Mesenchymal stem cell (in vitro differentiated cells and primary cell): ENCODE measurements at regions not wholly inside any gene's neighbourhood (a gene's known extent, or its start where the extent isn't known, plus 50 kb on each side); places are given as distances from the start of the nearest gene placed in this dataset.

ENCODE experiments used
- DNase-seq: peaks from one replicate; pipeline ENCODE4 v3.0.0-alpha.2; 2013
- H2AFZ ChIP-seq: one replicate; pipeline ENCODE4 v1.6.1; 2013; ENCODE audit warnings: low read depth, mild to moderate bottlenecking, control low read depth, inconsistent platforms, low read length, moderate library complexity
- H2AK5ac ChIP-seq: 2 replicates; pipeline ENCODE4 v1.6.1; 2013; ENCODE audit warnings: low read length, moderate library complexity, mild to moderate bottlenecking, inconsistent platforms; ENCODE audit not compliant: severe bottlenecking
- H2BK120ac ChIP-seq: one replicate; pipeline ENCODE4 v1.6.1; 2013; ENCODE audit warnings: low read depth, mild to moderate bottlenecking, inconsistent platforms, low read length, moderate library complexity
- H2BK12ac ChIP-seq, 2 experiments: one replicate each; pipeline ENCODE4 v1.6.1; 2013; ENCODE audit warnings: inconsistent platforms in 2 of 2, low read length in 2 of 2, mild to moderate bottlenecking in 2 of 2, moderate library complexity in 2 of 2, control low read depth in 1 of 2
- H2BK15ac ChIP-seq: one replicate; pipeline ENCODE4 v1.6.1; 2013; ENCODE audit warnings: mild to moderate bottlenecking, low read depth, inconsistent platforms; ENCODE audit not compliant: poor library complexity, severe bottlenecking
- H2BK5ac ChIP-seq: 2 replicates; pipeline ENCODE4 v1.6.1; 2013; ENCODE audit warnings: low read depth, mild to moderate bottlenecking, low read length, control low read depth, inconsistent platforms; ENCODE audit not compliant: poor library complexity, severe bottlenecking
- H3K14ac ChIP-seq, 2 experiments: one replicate each; pipeline ENCODE4 v1.6.1; 2013; ENCODE audit warnings: inconsistent platforms in 2 of 2, low read length in 2 of 2, control low read depth in 1 of 2, mild to moderate bottlenecking in 1 of 2, moderate library complexity in 1 of 2
- H3K18ac ChIP-seq, 2 experiments: one replicate each; pipeline ENCODE4 v1.6.1; 2013; ENCODE audit warnings: inconsistent platforms in 2 of 2, low read length in 2 of 2, control low read depth in 1 of 2, low read depth in 1 of 2, mild to moderate bottlenecking in 1 of 2
- H3K23ac ChIP-seq, 2 experiments: one replicate each; pipeline ENCODE4 v1.6.1; 2013; ENCODE audit warnings: inconsistent platforms in 2 of 2, low read length in 2 of 2, mild to moderate bottlenecking in 2 of 2, moderate library complexity in 2 of 2, control low read depth in 1 of 2
- H3K27ac ChIP-seq: 2 replicates; pipeline ENCODE4 v1.5.1; 2013; ENCODE audit warnings: mild to moderate bottlenecking, moderate library complexity, low read length, control low read depth, inconsistent platforms; ENCODE audit not compliant: poor library complexity, severe bottlenecking
- H3K27me3 ChIP-seq, 2 experiments: 2 replicates each; pipeline versions ENCODE4 v1.6.1 to v1.7.0; 2013; ENCODE audit warnings: low read length in 2 of 2, mild to moderate bottlenecking in 2 of 2, moderate library complexity in 2 of 2, control low read depth in 1 of 2, inconsistent platforms in 1 of 2; ENCODE audit not compliant: control insufficient read depth in 1 of 2, insufficient read depth in 1 of 2
- H3K36me3 ChIP-seq, 2 experiments: 2 replicates each; pipeline versions ENCODE4 v1.6.1 to v1.7.0; 2013; ENCODE audit warnings: low read length in 2 of 2, control low read depth in 1 of 2, inconsistent platforms in 1 of 2, low read depth in 1 of 2, mild to moderate bottlenecking in 1 of 2; ENCODE audit not compliant: insufficient read depth in 2 of 2, control insufficient read depth in 1 of 2
- H3K4ac ChIP-seq, 2 experiments: one replicate each; pipeline ENCODE4 v1.6.1; 2013; ENCODE audit warnings: inconsistent platforms in 2 of 2, low read length in 2 of 2, mild to moderate bottlenecking in 2 of 2, moderate library complexity in 2 of 2, control low read depth in 1 of 2, low read depth in 1 of 2
- H3K4me1 ChIP-seq: 2 replicates; pipeline ENCODE4 v1.6.1; 2013; ENCODE audit warnings: low read depth, low read length, control low read depth; ENCODE audit not compliant: control insufficient read depth, insufficient read depth
- H3K4me2 ChIP-seq: 2 replicates; pipeline ENCODE4 v1.6.1; 2013; ENCODE audit warnings: low read length, mild to moderate bottlenecking, inconsistent platforms; ENCODE audit not compliant: poor library complexity, severe bottlenecking
- H3K4me3 ChIP-seq, 2 experiments: 2 replicates each; pipeline versions ENCODE4 v1.5.1 to v1.7.0; 2013; ENCODE audit warnings: low read length in 2 of 2, mild to moderate bottlenecking in 2 of 2, control low read depth in 1 of 2, low read depth in 1 of 2; ENCODE audit not compliant: insufficient read depth in 1 of 2
- H3K79me1 ChIP-seq: replicated peaks from 2 replicates; pipeline ENCODE4 v1.6.1; 2013; ENCODE audit warnings: mild to moderate bottlenecking, control low read depth, low read length, inconsistent platforms; ENCODE audit not compliant: poor library complexity, severe bottlenecking
- H3K9ac ChIP-seq: 2 replicates; pipeline ENCODE4 v1.7.0; 2013; ENCODE audit warnings: mild to moderate bottlenecking, low read length, moderate library complexity
- H3K9me3 ChIP-seq: 2 replicates; pipeline ENCODE4 v1.7.0; 2013; ENCODE audit warnings: mild to moderate bottlenecking, low read length; ENCODE audit not compliant: control insufficient read depth
- H4K8ac ChIP-seq: one replicate; pipeline ENCODE4 v1.6.1; 2013; ENCODE audit warnings: inconsistent platforms, mild to moderate bottlenecking, low read length, moderate library complexity
- H4K91ac ChIP-seq: one replicate; pipeline ENCODE4 v1.6.1; 2013; ENCODE audit warnings: mild to moderate bottlenecking, low read length, inconsistent platforms
- WGBS: methylation state at CpG from one replicate; pipeline ENCODE4 v1.1.7; 2013; ENCODE audit warnings: mixed read lengths; 5-methylcytosine and 5-hydroxymethylcytosine counted together

GRCh38 chr9:12413986-12414385, 279.2 kb upstream of the TYRP1 start:
- H3K4me1 ChIP-seq: no peaks in the 10 kb centered on the region
- H3K4ac ChIP-seq: no peak overlapping the region
- WGBS: no CpG with 5 or more reads among the region's 2 CpGs
- no peaks in the 10 kb centered on the region for H3K79me1 ChIP-seq
- H3K4me2 ChIP-seq: no peak overlapping the region
- no peak overlapping the region for H2AFZ ChIP-seq
- no peaks in the 10 kb centered on the region for H3K27me3 ChIP-seq
- no peak overlapping the region for H4K91ac ChIP-seq
- H3K9me3 ChIP-seq: no peaks in the 10 kb centered on the region
- no peak overlapping the region for H2AK5ac ChIP-seq
- no peak overlapping the region for H4K8ac ChIP-seq
- H3K14ac ChIP-seq: no peak overlapping the region
- no peak overlapping the region for H2BK15ac ChIP-seq
- H3K4me3 ChIP-seq: no peak overlapping the region
- H2BK120ac ChIP-seq: no peak overlapping the region
- no peak overlapping the region for H3K23ac ChIP-seq
- H3K36me3 ChIP-seq: no peaks in the 10 kb centered on the region
- H2BK5ac ChIP-seq: no peak overlapping the region
- DNase-seq: no peak
- H3K9ac ChIP-seq: no peak overlapping the region
- no peak overlapping the region for H2BK12ac ChIP-seq
- no peak overlapping the region for H3K27ac ChIP-seq
- no peak overlapping the region for H3K18ac ChIP-seq

GRCh38 chr9:12414514-12414913, 278.7 kb upstream of the TYRP1 start:
- no peak overlapping the region for H3K18ac ChIP-seq
- H2BK5ac ChIP-seq: no peak overlapping the region
- H2BK12ac ChIP-seq: no peak overlapping the region
- H3K9me3 ChIP-seq: no peaks in the 10 kb centered on the region
- H3K27ac ChIP-seq: no peak overlapping the region
- no peak overlapping the region for H4K8ac ChIP-seq
- no peak overlapping the region for H3K9ac ChIP-seq
- no peak overlapping the region for H3K23ac ChIP-seq
- no peak overlapping the region for H2AK5ac ChIP-seq
- H3K4me2 ChIP-seq: no peak overlapping the region
- no peak overlapping the region for H3K14ac ChIP-seq
- no peak for DNase-seq
- WGBS: 46% methylated on average over 6 of the region's 7 CpGs
- no peak overlapping the region for H4K91ac ChIP-seq
- H3K79me1 ChIP-seq: no peaks in the 10 kb centered on the region
- H2BK15ac ChIP-seq: no peak overlapping the region
- H3K27me3 ChIP-seq: no peaks in the 10 kb centered on the region
- H3K4me3 ChIP-seq: no peak overlapping the region
- H2AFZ ChIP-seq: no peak overlapping the region
- H3K4ac ChIP-seq: no peak overlapping the region
- H3K4me1 ChIP-seq: no peaks in the 10 kb centered on the region
- no peak overlapping the region for H2BK120ac ChIP-seq
- no peaks in the 10 kb centered on the region for H3K36me3 ChIP-seq

- Histone ChIP-seq H3K4ac (no peak overlapping the region), H3K9me3 (no peaks in the 10 kb centered on the region), H3K36me3 (no peaks in the 10 kb centered on the region), H3K4me1 (no peaks in the 10 kb centered on the region), H3K79me1 (no peaks in the 10 kb centered on the region), H2BK15ac (no peak overlapping the region), H3K27me3 (no peaks in the 10 kb centered on the region), H3K23ac (no peak overlapping the region), H2BK5ac (no peak overlapping the region), H3K27ac (no peak overlapping the region), H2BK120ac (no peak overlapping the region), H2AK5ac (no peak overlapping the region), H4K8ac (no peak overlapping the region), H3K4me2 (no peak overlapping the region), H2AFZ (no peak overlapping the region), H3K4me3 (no peak overlapping the region), H4K91ac (no peak overlapping the region), H3K18ac (no peak overlapping the region), H3K14ac (no peak overlapping the region), H3K9ac (no peak overlapping the region), H2BK12ac (no peak overlapping the region)
- no peak for DNase-seq
- WGBS: no CpG with 5 or more reads among the region's 2 CpGs
Measured at GRCh38 chr9:12415361-12415760, 277.8 kb upstream of the TYRP1 start.

GRCh38 chr9:12416716-12417115, 276.5 kb upstream of the TYRP1 start:
- Histone ChIP-seq H4K91ac (no peak overlapping the region), H3K27me3 (no peaks in the 10 kb centered on the region), H2AFZ (no peak overlapping the region), H3K36me3 (no peaks in the 10 kb centered on the region), H3K27ac (no peak overlapping the region), H4K8ac (no peak overlapping the region), H3K18ac (no peak overlapping the region), H3K4me2 (no peak overlapping the region), H2BK12ac (no peak overlapping the region), H2AK5ac (no peak overlapping the region), H2BK15ac (no peak overlapping the region), H3K14ac (no peak overlapping the region), H3K79me1 (no peaks in the 10 kb centered on the region), H3K4ac (no peak overlapping the region), H2BK5ac (no peak overlapping the region), H3K9ac (no peak overlapping the region), H2BK120ac (no peak overlapping the region), H3K4me3 (no peak overlapping the region), H3K4me1 (no peaks in the 10 kb centered on the region), H3K23ac (no peak overlapping the region), H3K9me3 (no peaks in the 10 kb centered on the region)
- 98% methylated on average over 2 of the region's 2 CpGs for WGBS
- no peak for DNase-seq
